IMR-90 (cell line): ENCODE measurements at regions not wholly inside any gene's neighbourhood (a gene's known extent, or its start where the extent isn't known, plus 50 kb on each side); places are given as distances from the start of the nearest gene placed in this dataset.

Source experiments
- BHLHE40 ChIP-seq: fragments of 150-350 bp; IDR thresholded peaks from 2 replicates; pipeline ENCODE4 v1.6.1; 2016; ENCODE audit warnings: mild to moderate bottlenecking, low read depth, low read length
- CEBPB ChIP-seq: IDR thresholded peaks from 2 replicates; pipeline ENCODE4 v1.6.1; 2012; ENCODE audit warnings: low read depth, low read length, improper control_type of control experiment
- FOS ChIP-seq: fragments of 150-350 bp; IDR thresholded peaks from 2 replicates; pipeline ENCODE4 v1.6.1; 2016; ENCODE audit warnings: low read depth, low read length
- MAZ ChIP-seq: IDR thresholded peaks from 2 replicates; pipeline ENCODE4 v1.6.1; 2012; ENCODE audit warnings: low read depth, mild to moderate bottlenecking, low read length, improper control_type of control experiment, moderate library complexity, borderline replicate concordance
- POLR2A ChIP-seq: IDR thresholded peaks from 2 replicates; pipeline ENCODE4 v1.6.1; 2012; ENCODE audit warnings: mild to moderate bottlenecking, low read depth, low read length
- RAD21 ChIP-seq: IDR thresholded peaks from 2 replicates; pipeline ENCODE4 v1.6.1; 2012; ENCODE audit warnings: low read length, improper control_type of control experiment
- RCOR1 ChIP-seq: IDR thresholded peaks from 2 replicates; pipeline ENCODE4 v1.6.1; 2012; ENCODE audit warnings: mild to moderate bottlenecking, low read length, improper control_type of control experiment; ENCODE audit not compliant: insufficient replicate concordance
- RFX5 ChIP-seq: IDR thresholded peaks from 2 replicates; pipeline ENCODE4 v1.8.0; 2012; ENCODE audit warnings: low read depth, mild to moderate bottlenecking, low read length, moderate library complexity
- SMC3 ChIP-seq: fragments of 150-350 bp; IDR thresholded peaks from 2 replicates; pipeline ENCODE4 v1.6.1; 2016; ENCODE audit warnings: low read depth, mild to moderate bottlenecking, antibody characterized with exemption, low read length, moderate library complexity
- USF2 ChIP-seq: fragments of 150-350 bp; IDR thresholded peaks from 2 replicates; pipeline ENCODE4 v1.6.1; 2017; ENCODE audit warnings: mild to moderate bottlenecking, antibody characterized with exemption, low read length, low read depth
- TF ChIP-seq, protein P1 (sequence below): conservative IDR thresholded peaks from 2 replicates; pipeline ENCODE4 v1.5.1; 2012; ENCODE audit warnings: mild to moderate bottlenecking, low read depth, low read length, improper control_type of control experiment

- TF ChIP-seq RAD21 (no peak), POLR2A (no peak), MAZ (no peak), CEBPB (no peak), RCOR1 (no peak), RFX5 (no peak), BHLHE40 (no peak), SMC3 (no peak), USF2 (no peak), FOS (no peak)
- TF ChIP-seq, protein P1, sequence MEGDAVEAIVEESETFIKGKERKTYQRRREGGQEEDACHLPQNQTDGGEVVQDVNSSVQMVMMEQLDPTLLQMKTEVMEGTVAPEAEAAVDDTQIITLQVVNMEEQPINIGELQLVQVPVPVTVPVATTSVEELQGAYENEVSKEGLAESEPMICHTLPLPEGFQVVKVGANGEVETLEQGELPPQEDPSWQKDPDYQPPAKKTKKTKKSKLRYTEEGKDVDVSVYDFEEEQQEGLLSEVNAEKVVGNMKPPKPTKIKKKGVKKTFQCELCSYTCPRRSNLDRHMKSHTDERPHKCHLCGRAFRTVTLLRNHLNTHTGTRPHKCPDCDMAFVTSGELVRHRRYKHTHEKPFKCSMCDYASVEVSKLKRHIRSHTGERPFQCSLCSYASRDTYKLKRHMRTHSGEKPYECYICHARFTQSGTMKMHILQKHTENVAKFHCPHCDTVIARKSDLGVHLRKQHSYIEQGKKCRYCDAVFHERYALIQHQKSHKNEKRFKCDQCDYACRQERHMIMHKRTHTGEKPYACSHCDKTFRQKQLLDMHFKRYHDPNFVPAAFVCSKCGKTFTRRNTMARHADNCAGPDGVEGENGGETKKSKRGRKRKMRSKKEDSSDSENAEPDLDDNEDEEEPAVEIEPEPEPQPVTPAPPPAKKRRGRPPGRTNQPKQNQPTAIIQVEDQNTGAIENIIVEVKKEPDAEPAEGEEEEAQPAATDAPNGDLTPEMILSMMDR: no peak
These were observed 180.2 kb upstream of the TWIST2 start for GRCh38 chr2:238667639-238668038.
